Esophagus muscularis mucosa (tissue), 4 donors: ENCODE measurements at regions not wholly inside any gene's neighbourhood (a gene's known extent, or its start where the extent isn't known, plus 50 kb on each side); places are given as distances from the start of the nearest gene placed in this dataset.

ENCODE experiments used
- DNase-seq: peaks from one replicate; pipeline ENCODE4 v3.0.0-alpha.2; 2017; ENCODE audit errors: extremely low spot score
- H3K27ac ChIP-seq, 4 donors: fragments of 200-600 bp; sonication (generic); replicated peaks in 1 of 4; 1 replicate in 3 of 4; 2 replicates in 1 of 4; pipeline ENCODE4 v1.5.1; 2016 to 2019; ENCODE audit warnings: mild to moderate bottlenecking in 1 of 4
- H3K27me3 ChIP-seq, 4 donors: fragments of 200-600 bp; sonication (generic); one replicate each; pipeline versions ENCODE4 v1.5.1 to v1.6.0; 2016 to 2019
- H3K36me3 ChIP-seq, 4 donors: fragments of 200-600 bp; sonication (generic); one replicate each; pipeline ENCODE4 v1.5.1; 2016 to 2019
- H3K4me1 ChIP-seq, 4 donors: fragments of 200-600 bp; sonication (generic); one replicate each; pipeline ENCODE4 v1.5.1; 2016 to 2019
- H3K4me3 ChIP-seq, 4 donors: fragments of 200-600 bp; sonication (generic); 1 replicate in 2 of 4; 2 replicates in 2 of 4; pipeline ENCODE4 v1.5.1; 2016 to 2019; ENCODE audit warnings: mild to moderate bottlenecking in 4 of 4, moderate library complexity in 1 of 4
- H3K9me3 ChIP-seq, 4 donors: fragments of 200-600 bp; sonication (generic); 1 replicate in 3 of 4; 2 replicates in 1 of 4; pipeline ENCODE4 v1.5.1; 2016 to 2019
- EP300 ChIP-seq: sonication (generic); formaldehyde crosslinking; IDR thresholded peaks from one replicate; pipeline ENCODE4 v1.6.1; 2017; ENCODE audit warnings: antibody characterized with exemption
- POLR2A ChIP-seq: fragments of 450-650 bp; IDR thresholded peaks from one replicate; pipeline ENCODE4 v1.6.1; 2017; ENCODE audit warnings: antibody characterized with exemption, moderate library complexity, mild to moderate bottlenecking, low read depth
- POLR2AphosphoS5 ChIP-seq, 2 donors: sonication (generic); formaldehyde crosslinking; IDR thresholded peaks; one replicate each; pipeline ENCODE4 v1.6.1; 2017; ENCODE audit warnings: antibody characterized with exemption in 2 of 2
- WGBS: methylation state at CpG from one replicate; pipeline ENCODE4 v1.1.5; 2018; 5-methylcytosine and 5-hydroxymethylcytosine counted together
- intact Hi-C: fragments of 100-400 bp; cut with DNase I; formaldehyde crosslinking; loops from one replicate; pipeline ENCODE4 v1.15.1; 2023
- TF ChIP-seq, protein P1 (sequence below), 3 experiments: fragments of 200-600 bp in 2 of 3; fragments of 450-650 bp in 1 of 3; sonication (generic) in 2 of 3; IDR thresholded peaks; one replicate each; pipeline ENCODE4 v1.5.1; 2017 to 2019; ENCODE audit warnings: antibody characterized with exemption in 3 of 3, mild to moderate bottlenecking in 2 of 3, moderate library complexity in 1 of 3

DNA sequence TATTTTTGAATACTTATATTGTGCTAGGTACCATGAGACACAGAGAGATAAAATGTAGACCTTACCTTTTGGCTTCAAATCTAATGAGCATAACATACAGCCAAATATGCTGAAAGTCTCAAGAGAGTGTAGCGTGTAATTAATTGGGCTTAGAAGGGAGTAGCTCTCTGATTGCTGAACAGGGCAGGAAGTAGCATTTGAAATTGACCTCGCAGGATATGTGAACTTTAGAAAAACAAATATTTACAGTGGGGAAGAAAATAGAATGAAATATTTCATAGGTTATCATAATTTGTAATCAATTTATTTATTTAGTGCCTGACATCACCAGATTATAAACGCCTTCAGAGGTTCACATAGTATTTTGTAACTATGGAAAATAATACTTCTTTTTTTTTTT, 327.1 kb downstream of the RFC3 start:
- intact Hi-C loops = no loop called here
- 85% methylated on average over 3 of the region's 3 CpGs for WGBS
- no peak for DNase-seq
- H3K4me1 ChIP-seq = no peaks in the 10 kb centered on the region
- no peaks in the 10 kb centered on the region for H3K9me3 ChIP-seq
- no peaks in the 10 kb centered on the region for H3K36me3 ChIP-seq
- H3K27me3 ChIP-seq = no peaks in the 10 kb centered on the region
- H3K27ac ChIP-seq = no peak overlapping the region
- H3K4me3 ChIP-seq = no peak overlapping the region
- no peak for TF ChIP-seq POLR2AphosphoS5 (IDR thresholded peaks at IDR 0.05)
- TF ChIP-seq POLR2A = no peak

DNA sequence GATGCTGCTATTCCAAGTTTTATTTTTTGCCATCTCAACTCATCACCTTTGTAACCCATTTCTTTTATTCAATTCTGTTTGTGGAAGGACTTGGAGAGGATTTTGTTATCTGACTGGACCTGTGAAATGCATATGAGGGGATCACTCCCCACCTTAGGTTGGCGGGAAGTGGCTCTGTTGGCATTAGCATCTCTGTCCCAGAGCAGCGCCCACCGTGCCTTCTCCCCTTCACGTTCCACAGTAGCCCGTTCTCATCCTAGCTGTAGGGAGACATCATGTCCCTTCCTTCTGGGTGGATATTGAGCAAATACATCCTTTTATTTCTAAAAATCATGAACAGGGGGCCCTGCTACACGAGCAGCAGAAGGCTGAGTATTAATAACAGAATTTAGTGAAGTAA, 330.4 kb downstream of the RFC3 start:
- WGBS = 91% methylated on average over 6 of the region's 6 CpGs
- H3K36me3 ChIP-seq = no peaks in the 10 kb centered on the region
- TF ChIP-seq, protein P1, sequence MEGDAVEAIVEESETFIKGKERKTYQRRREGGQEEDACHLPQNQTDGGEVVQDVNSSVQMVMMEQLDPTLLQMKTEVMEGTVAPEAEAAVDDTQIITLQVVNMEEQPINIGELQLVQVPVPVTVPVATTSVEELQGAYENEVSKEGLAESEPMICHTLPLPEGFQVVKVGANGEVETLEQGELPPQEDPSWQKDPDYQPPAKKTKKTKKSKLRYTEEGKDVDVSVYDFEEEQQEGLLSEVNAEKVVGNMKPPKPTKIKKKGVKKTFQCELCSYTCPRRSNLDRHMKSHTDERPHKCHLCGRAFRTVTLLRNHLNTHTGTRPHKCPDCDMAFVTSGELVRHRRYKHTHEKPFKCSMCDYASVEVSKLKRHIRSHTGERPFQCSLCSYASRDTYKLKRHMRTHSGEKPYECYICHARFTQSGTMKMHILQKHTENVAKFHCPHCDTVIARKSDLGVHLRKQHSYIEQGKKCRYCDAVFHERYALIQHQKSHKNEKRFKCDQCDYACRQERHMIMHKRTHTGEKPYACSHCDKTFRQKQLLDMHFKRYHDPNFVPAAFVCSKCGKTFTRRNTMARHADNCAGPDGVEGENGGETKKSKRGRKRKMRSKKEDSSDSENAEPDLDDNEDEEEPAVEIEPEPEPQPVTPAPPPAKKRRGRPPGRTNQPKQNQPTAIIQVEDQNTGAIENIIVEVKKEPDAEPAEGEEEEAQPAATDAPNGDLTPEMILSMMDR (IDR thresholded peaks at IDR 0.05) = no peak
- no peak for TF ChIP-seq POLR2AphosphoS5 (IDR thresholded peaks at IDR 0.05)
- intact Hi-C loops = no loop called here
- no peak overlapping the region for H3K4me3 ChIP-seq
- H3K27ac ChIP-seq = no peak overlapping the region
- DNase-seq = no peak
- no peaks in the 10 kb centered on the region for H3K9me3 ChIP-seq
- H3K4me1 ChIP-seq = no peaks in the 10 kb centered on the region
- no peaks in the 10 kb centered on the region for H3K27me3 ChIP-seq

GRCh38 chr13:34151885-34152284, 333.9 kb downstream of the RFC3 start:
- Histone ChIP-seq H3K27me3 (no peaks in the 10 kb centered on the region), H3K27ac (no peak overlapping the region), H3K4me3 (no peak overlapping the region), H3K4me1 (peaks cover 0 to 12% (median 7%) of the 10 kb centered on the region in 4 donors), H3K36me3 (no peaks in the 10 kb centered on the region), H3K9me3 (no peaks in the 10 kb centered on the region)
- TF ChIP-seq EP300 = no peak
- TF ChIP-seq, protein P1 (IDR thresholded peaks at IDR 0.05) = no peak
- TF ChIP-seq POLR2AphosphoS5 (IDR thresholded peaks at IDR 0.05) = no peak
- intact Hi-C loops = no loop called here
- DNase-seq = no peak
- WGBS = 100% methylated on average over 1 of the region's 1 CpG

DNA sequence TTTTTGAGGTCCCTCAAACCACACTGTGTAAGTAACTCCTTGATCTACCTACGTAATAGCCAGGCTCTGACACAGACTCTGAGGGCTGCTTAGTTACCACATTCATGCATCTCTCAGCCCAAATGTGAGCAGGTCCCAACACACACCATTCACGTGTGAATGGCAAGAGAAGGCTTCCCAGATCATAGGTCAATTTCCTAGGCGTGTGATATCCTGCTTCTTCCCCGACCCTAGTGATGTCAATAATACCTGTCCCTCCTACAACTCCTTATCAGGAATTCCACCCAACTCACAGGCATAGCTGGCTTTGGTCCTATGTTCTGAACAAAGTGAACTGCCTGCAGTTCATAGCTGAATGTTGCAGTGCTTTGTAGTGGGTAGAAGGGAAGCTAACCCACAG, 334.5 kb downstream of the RFC3 start:
- intact Hi-C loops = no loop called here
- no peak overlapping the region for H3K27ac ChIP-seq
- H3K4me3 ChIP-seq = no peak overlapping the region
- no peaks in the 10 kb centered on the region for H3K27me3 ChIP-seq
- H3K9me3 ChIP-seq = no peaks in the 10 kb centered on the region
- DNase-seq = no peak
- no peak for TF ChIP-seq POLR2AphosphoS5 (IDR thresholded peaks at IDR 0.05)
- TF ChIP-seq EP300 = no peak
- TF ChIP-seq, protein P1 (IDR thresholded peaks at IDR 0.05) = no peak
- TF ChIP-seq POLR2A = no peak
- no peaks in the 10 kb centered on the region for H3K36me3 ChIP-seq
- WGBS = 92% methylated on average over 4 of the region's 4 CpGs
- peaks cover 3 to 18% (median 12%) of the 10 kb centered on the region in 4 donors for H3K4me1 ChIP-seq

GRCh38 chr13:34152996-34153395, 335.0 kb downstream of the RFC3 start:
- Histone ChIP-seq H3K27ac (no peak overlapping the region), H3K27me3 (no peaks in the 10 kb centered on the region), H3K9me3 (no peaks in the 10 kb centered on the region), H3K4me1 (peaks cover 5 to 20% (median 14%) of the 10 kb centered on the region in 4 donors), H3K36me3 (no peaks in the 10 kb centered on the region), H3K4me3 (no peak overlapping the region)
- TF ChIP-seq EP300 (no peak), POLR2A (no peak), POLR2AphosphoS5 (IDR thresholded peaks at IDR 0.05) (no peak)
- TF ChIP-seq, protein P1 (IDR thresholded peaks at IDR 0.05) = no peak
- intact Hi-C loops = no loop called here
- no peak for DNase-seq
